ENCODE measurements at regions not wholly inside any gene's neighbourhood (a gene's known extent, or its start where the extent isn't known, plus 50 kb on each side); places are given as distances from the start of the nearest gene placed in this dataset.

GRCh38 chrX:42565739-42566138 lies 212.2 kb downstream of the PPP1R2C start:
- 60 to 87% (median 77%) methylated on average over 2 of the region's 2 CpGs for WGBS, 3 donors
- Histone ChIP-seq H3K4me3 (ENCODE audit: low read depth in 1 of 3, low read length in 3 of 3) (no peak overlapping the region), H3K27ac (ENCODE audit: low read depth in 1 of 3, low read length in 2 of 3) (no peak overlapping the region), H3K36me3 (ENCODE audit: control insufficient read depth in 3 of 3, insufficient read depth in 2 of 3, low read depth in 1 of 3, low read length in 3 of 3) (no peaks in the 10 kb centered on the region), H3K9me3 (ENCODE audit: control insufficient read depth in 2 of 2, insufficient read depth in 1 of 2, low read depth in 1 of 2, low read length in 1 of 2) (no peaks in the 10 kb centered on the region), H3K4me1 (ENCODE audit: control insufficient read depth in 3 of 3, insufficient read depth in 2 of 3, low read depth in 1 of 3, low read length in 2 of 3) (no peaks in the 10 kb centered on the region), H3K27me3 (ENCODE audit: control insufficient read depth in 3 of 3, insufficient read depth in 3 of 3, low read length in 3 of 3) (peaks cover 0 to 1% (median 0%) of the 10 kb centered on the region in 3 donors)
- DNase-seq: no peak
- no peak for FAIRE-seq

GRCh38 chrX:42546800-42547199 lies 231.2 kb downstream of the PPP1R2C start:
- Histone ChIP-seq H3K4me1 (ENCODE audit: control insufficient read depth in 3 of 3, insufficient read depth in 2 of 3, low read depth in 1 of 3, low read length in 2 of 3) (no peaks in the 10 kb centered on the region), H3K27me3 (ENCODE audit: control insufficient read depth in 3 of 3, insufficient read depth in 3 of 3, low read length in 3 of 3) (no peaks in the 10 kb centered on the region), H3K4me3 (ENCODE audit: low read depth in 1 of 3, low read length in 3 of 3) (no peak overlapping the region), H3K9me3 (ENCODE audit: control insufficient read depth in 2 of 2, insufficient read depth in 1 of 2, low read depth in 1 of 2, low read length in 1 of 2) (no peaks in the 10 kb centered on the region), H3K36me3 (ENCODE audit: control insufficient read depth in 3 of 3, insufficient read depth in 2 of 3, low read depth in 1 of 3, low read length in 3 of 3) (no peaks in the 10 kb centered on the region), H3K27ac (ENCODE audit: low read depth in 1 of 3, low read length in 2 of 3) (no peak overlapping the region)
- 62 to 96% (median 88%) methylated on average over 1 of the region's 1 CpG for WGBS, 3 donors
- no peak for FAIRE-seq
- DNase-seq: no peak

GRCh38 chrX:42544883-42545282 lies 233.1 kb downstream of the PPP1R2C start:
- H3K4me1 ChIP-seq (ENCODE audit: control insufficient read depth in 3 of 3, insufficient read depth in 2 of 3, low read depth in 1 of 3, low read length in 2 of 3): no peaks in the 10 kb centered on the region
- FAIRE-seq: no peak

GRCh38 chrX:42541554-42541953 lies 236.4 kb downstream of the PPP1R2C start:
- peaks cover 0 to 11% (median 0%) of the 10 kb centered on the region in 3 donors for H3K4me1 ChIP-seq (ENCODE audit: control insufficient read depth in 3 of 3, insufficient read depth in 2 of 3, low read depth in 1 of 3, low read length in 2 of 3)
- FAIRE-seq (no peak), DNase-seq (no peak)
- no peaks in the 10 kb centered on the region for H3K27me3 ChIP-seq (ENCODE audit: control insufficient read depth in 3 of 3, insufficient read depth in 3 of 3, low read length in 3 of 3)
- no peaks in the 10 kb centered on the region for H3K9me3 ChIP-seq (ENCODE audit: control insufficient read depth in 2 of 2, insufficient read depth in 1 of 2, low read depth in 1 of 2, low read length in 1 of 2)
- H3K36me3 ChIP-seq (ENCODE audit: control insufficient read depth in 3 of 3, insufficient read depth in 2 of 3, low read depth in 1 of 3, low read length in 3 of 3): no peaks in the 10 kb centered on the region
- no peak overlapping the region for H3K4me3 ChIP-seq (ENCODE audit: low read depth in 1 of 3, low read length in 3 of 3)
- no peak overlapping the region for H3K27ac ChIP-seq (ENCODE audit: low read depth in 1 of 3, low read length in 2 of 3)

More at GRCh38 chrX:42544883-42545282, 233.1 kb downstream of the PPP1R2C start:
- no peaks in the 10 kb centered on the region for H3K36me3 ChIP-seq (ENCODE audit: control insufficient read depth in 3 of 3, insufficient read depth in 2 of 3, low read depth in 1 of 3, low read length in 3 of 3)
- 79 to 91% (median 81%) methylated on average over 2 of the region's 2 CpGs for WGBS, 3 donors
- H3K27me3 ChIP-seq (ENCODE audit: control insufficient read depth in 3 of 3, insufficient read depth in 3 of 3, low read length in 3 of 3): no peaks in the 10 kb centered on the region
- H3K4me3 ChIP-seq (ENCODE audit: low read depth in 1 of 3, low read length in 3 of 3): no peak overlapping the region
- no peaks in the 10 kb centered on the region for H3K9me3 ChIP-seq (ENCODE audit: control insufficient read depth in 2 of 2, insufficient read depth in 1 of 2, low read depth in 1 of 2, low read length in 1 of 2)
- no peak for DNase-seq
- H3K27ac ChIP-seq (ENCODE audit: low read depth in 1 of 3, low read length in 2 of 3): no peak overlapping the region

- Histone ChIP-seq H3K4me1 (ENCODE audit: control insufficient read depth in 3 of 3, insufficient read depth in 2 of 3, low read depth in 1 of 3, low read length in 2 of 3) (peaks cover 0 to 11% (median 0%) of the 10 kb centered on the region in 3 donors), H3K27ac (ENCODE audit: low read depth in 1 of 3, low read length in 2 of 3) (peak overlapping the region in 1 of 3 donors; percentile 69), H3K27me3 (ENCODE audit: control insufficient read depth in 3 of 3, insufficient read depth in 3 of 3, low read length in 3 of 3) (no peaks in the 10 kb centered on the region), H3K9me3 (ENCODE audit: control insufficient read depth in 2 of 2, insufficient read depth in 1 of 2, low read depth in 1 of 2, low read length in 1 of 2) (no peaks in the 10 kb centered on the region), H3K36me3 (ENCODE audit: control insufficient read depth in 3 of 3, insufficient read depth in 2 of 3, low read depth in 1 of 3, low read length in 3 of 3) (no peaks in the 10 kb centered on the region), H3K4me3 (ENCODE audit: low read depth in 1 of 3, low read length in 3 of 3) (no peak overlapping the region)
- no peak for FAIRE-seq
- DNase-seq: peak; percentile 56 to 60
Observed at GRCh38 chrX:42540146-42540545, 237.8 kb downstream of the PPP1R2C start.

- FAIRE-seq: no peak
- WGBS, 3 donors: 30 to 47% (median 33%) methylated on average over 2 of the region's 2 CpGs
- no peaks in the 10 kb centered on the region for H3K36me3 ChIP-seq (ENCODE audit: control insufficient read depth in 3 of 3, insufficient read depth in 2 of 3, low read depth in 1 of 3, low read length in 3 of 3)
- H3K27me3 ChIP-seq (ENCODE audit: control insufficient read depth in 3 of 3, insufficient read depth in 3 of 3, low read length in 3 of 3): no peaks in the 10 kb centered on the region
- peak overlapping the region in 1 of 3 donors; percentile 79 for H3K27ac ChIP-seq (ENCODE audit: low read depth in 1 of 3, low read length in 2 of 3)
- H3K4me1 ChIP-seq (ENCODE audit: control insufficient read depth in 3 of 3, insufficient read depth in 2 of 3, low read depth in 1 of 3, low read length in 2 of 3): peaks cover 0 to 11% (median 0%) of the 10 kb centered on the region in 3 donors
- no peak overlapping the region for H3K4me3 ChIP-seq (ENCODE audit: low read depth in 1 of 3, low read length in 3 of 3)
- H3K9me3 ChIP-seq (ENCODE audit: control insufficient read depth in 2 of 2, insufficient read depth in 1 of 2, low read depth in 1 of 2, low read length in 1 of 2): peaks cover 0 to 8% of the 10 kb centered on the region in 2 donors
- peak; percentile 72 to 73 for DNase-seq
Observed at GRCh38 chrX:42538405-42538804, 239.6 kb downstream of the PPP1R2C start.

- 66 to 82% (median 81%) methylated on average over 3 of the region's 3 CpGs for WGBS, 3 donors
- FAIRE-seq: no peak
- no peaks in the 10 kb centered on the region for H3K27me3 ChIP-seq (ENCODE audit: control insufficient read depth in 3 of 3, insufficient read depth in 3 of 3, low read length in 3 of 3)
- DNase-seq: no peak
- H3K27ac ChIP-seq (ENCODE audit: low read depth in 1 of 3, low read length in 2 of 3): no peak overlapping the region
- peaks cover 0 to 8% of the 10 kb centered on the region in 2 donors for H3K9me3 ChIP-seq (ENCODE audit: control insufficient read depth in 2 of 2, insufficient read depth in 1 of 2, low read depth in 1 of 2, low read length in 1 of 2)
- H3K4me1 ChIP-seq (ENCODE audit: control insufficient read depth in 3 of 3, insufficient read depth in 2 of 3, low read depth in 1 of 3, low read length in 2 of 3): peaks cover 0 to 11% (median 0%) of the 10 kb centered on the region in 3 donors
- no peaks in the 10 kb centered on the region for H3K36me3 ChIP-seq (ENCODE audit: control insufficient read depth in 3 of 3, insufficient read depth in 2 of 3, low read depth in 1 of 3, low read length in 3 of 3)
- no peak overlapping the region for H3K4me3 ChIP-seq (ENCODE audit: low read depth in 1 of 3, low read length in 3 of 3)
Observed at GRCh38 chrX:42536286-42536685, 241.7 kb downstream of the PPP1R2C start.

- H3K27ac ChIP-seq (ENCODE audit: low read depth in 1 of 3, low read length in 2 of 3): no peak overlapping the region
- peaks cover 0 to 8% of the 10 kb centered on the region in 2 donors for H3K9me3 ChIP-seq (ENCODE audit: control insufficient read depth in 2 of 2, insufficient read depth in 1 of 2, low read depth in 1 of 2, low read length in 1 of 2)
- H3K27me3 ChIP-seq (ENCODE audit: control insufficient read depth in 3 of 3, insufficient read depth in 3 of 3, low read length in 3 of 3): no peaks in the 10 kb centered on the region
- no peak for FAIRE-seq
- DNase-seq: no peak
- H3K36me3 ChIP-seq (ENCODE audit: control insufficient read depth in 3 of 3, insufficient read depth in 2 of 3, low read depth in 1 of 3, low read length in 3 of 3): no peaks in the 10 kb centered on the region
- H3K4me1 ChIP-seq (ENCODE audit: control insufficient read depth in 3 of 3, insufficient read depth in 2 of 3, low read depth in 1 of 3, low read length in 2 of 3): peaks cover 0 to 11% (median 0%) of the 10 kb centered on the region in 3 donors
- 61 to 87% (median 80%) methylated on average over 2 of the region's 2 CpGs for WGBS, 3 donors
- no peak overlapping the region for H3K4me3 ChIP-seq (ENCODE audit: low read depth in 1 of 3, low read length in 3 of 3)
Observed at GRCh38 chrX:42535233-42535632, 242.7 kb downstream of the PPP1R2C start.

- Histone ChIP-seq H3K36me3 (ENCODE audit: control insufficient read depth in 3 of 3, insufficient read depth in 2 of 3, low read depth in 1 of 3, low read length in 3 of 3) (no peaks in the 10 kb centered on the region), H3K4me3 (ENCODE audit: low read depth in 1 of 3, low read length in 3 of 3) (no peak overlapping the region), H3K9me3 (ENCODE audit: control insufficient read depth in 2 of 2, insufficient read depth in 1 of 2, low read depth in 1 of 2, low read length in 1 of 2) (peaks cover 0 to 8% of the 10 kb centered on the region in 2 donors), H3K4me1 (ENCODE audit: control insufficient read depth in 3 of 3, insufficient read depth in 2 of 3, low read depth in 1 of 3, low read length in 2 of 3) (peaks cover 0 to 5% (median 0%) of the 10 kb centered on the region in 3 donors), H3K27ac (ENCODE audit: low read depth in 1 of 3, low read length in 2 of 3) (no peak overlapping the region), H3K27me3 (ENCODE audit: control insufficient read depth in 3 of 3, insufficient read depth in 3 of 3, low read length in 3 of 3) (no peaks in the 10 kb centered on the region)
- WGBS, 3 donors: 63 to 100% (median 74%) methylated on average over 2 of the region's 2 CpGs
- DNase-seq (no peak), FAIRE-seq (no peak)
Observed at GRCh38 chrX:42533761-42534160, 244.2 kb downstream of the PPP1R2C start.
